ENCODE measurements at regions not wholly inside any gene's neighbourhood (a gene's known extent, or its start where the extent isn't known, plus 50 kb on each side); places are given as distances from the start of the nearest gene placed in this dataset.

GRCh38 chr4:165743422-165743821 lies 129.6 kb upstream of the TLL1 start:
- Histone ChIP-seq H3K4me1 (ENCODE audit: insufficient read depth, low read length, poor library complexity, severe bottlenecking) (no peaks in the 10 kb centered on the region), H3K9ac (ENCODE audit: low read depth, low read length, poor library complexity, severe bottlenecking) (no peak overlapping the region), H3K27me3 (ENCODE audit: insufficient read depth, low read length, poor library complexity, severe bottlenecking) (no peaks in the 10 kb centered on the region), H3F3A (ENCODE audit: low read depth) (no peaks in the 10 kb centered on the region), H4K20me1 (ENCODE audit: insufficient read depth, low read length, poor library complexity, severe bottlenecking) (no peaks in the 10 kb centered on the region), H3K9me2 (replicated peaks; ENCODE audit: low read depth, low read length) (no peaks in the 10 kb centered on the region), H3K4me2 (ENCODE audit: low read depth, low read length, poor library complexity, severe bottlenecking) (no peak overlapping the region), H2AFZ (ENCODE audit: low read length) (no peak overlapping the region), H3K9me3 (ENCODE audit: insufficient read depth, low read depth, low read length) (no peaks in the 10 kb centered on the region), H3K79me2 (ENCODE audit: insufficient read depth, low read length) (no peaks in the 10 kb centered on the region), H3K36me3 (ENCODE audit: insufficient read depth, low read length) (no peaks in the 10 kb centered on the region), H3K4me3 (ENCODE audit: low read length, poor library complexity, severe bottlenecking) (no peak overlapping the region)
- TF ChIP-seq EZH2phosphoT487 (IDR thresholded peaks at IDR 0.05; ENCODE audit: borderline replicate concordance): no peak
- TF ChIP-seq, protein P1, sequence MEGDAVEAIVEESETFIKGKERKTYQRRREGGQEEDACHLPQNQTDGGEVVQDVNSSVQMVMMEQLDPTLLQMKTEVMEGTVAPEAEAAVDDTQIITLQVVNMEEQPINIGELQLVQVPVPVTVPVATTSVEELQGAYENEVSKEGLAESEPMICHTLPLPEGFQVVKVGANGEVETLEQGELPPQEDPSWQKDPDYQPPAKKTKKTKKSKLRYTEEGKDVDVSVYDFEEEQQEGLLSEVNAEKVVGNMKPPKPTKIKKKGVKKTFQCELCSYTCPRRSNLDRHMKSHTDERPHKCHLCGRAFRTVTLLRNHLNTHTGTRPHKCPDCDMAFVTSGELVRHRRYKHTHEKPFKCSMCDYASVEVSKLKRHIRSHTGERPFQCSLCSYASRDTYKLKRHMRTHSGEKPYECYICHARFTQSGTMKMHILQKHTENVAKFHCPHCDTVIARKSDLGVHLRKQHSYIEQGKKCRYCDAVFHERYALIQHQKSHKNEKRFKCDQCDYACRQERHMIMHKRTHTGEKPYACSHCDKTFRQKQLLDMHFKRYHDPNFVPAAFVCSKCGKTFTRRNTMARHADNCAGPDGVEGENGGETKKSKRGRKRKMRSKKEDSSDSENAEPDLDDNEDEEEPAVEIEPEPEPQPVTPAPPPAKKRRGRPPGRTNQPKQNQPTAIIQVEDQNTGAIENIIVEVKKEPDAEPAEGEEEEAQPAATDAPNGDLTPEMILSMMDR (conservative IDR thresholded peaks at IDR 0.05; ENCODE audit: low read length): no peak

DNA sequence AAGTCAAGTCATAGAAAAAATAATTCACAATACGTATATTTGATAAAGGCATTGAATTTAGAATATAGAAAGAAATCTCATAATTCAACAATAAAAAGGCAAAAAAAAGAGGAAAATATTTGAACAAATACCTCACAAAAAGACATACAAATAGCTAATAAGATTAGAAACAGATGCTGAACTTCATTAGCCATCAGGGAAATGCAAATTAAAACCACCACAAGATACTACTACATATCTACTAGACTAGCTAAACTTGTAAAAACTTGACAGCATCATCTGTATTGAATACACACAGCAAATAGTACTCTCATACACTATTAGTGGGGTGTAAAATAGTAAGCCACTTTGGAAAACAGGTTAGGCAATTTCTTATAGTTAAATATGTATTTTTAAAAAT lies 128.7 kb upstream of the TLL1 start:
- Histone ChIP-seq H3K9me2 (replicated peaks; ENCODE audit: low read depth, low read length) (no peaks in the 10 kb centered on the region), H4K20me1 (ENCODE audit: insufficient read depth, low read length, poor library complexity, severe bottlenecking) (no peaks in the 10 kb centered on the region), H3K4me2 (ENCODE audit: low read depth, low read length, poor library complexity, severe bottlenecking) (no peak overlapping the region), H3K9ac (ENCODE audit: low read depth, low read length, poor library complexity, severe bottlenecking) (no peak overlapping the region), H3K4me3 (ENCODE audit: low read length, poor library complexity, severe bottlenecking) (no peak overlapping the region), H3K9me3 (ENCODE audit: insufficient read depth, low read depth, low read length) (no peaks in the 10 kb centered on the region), H3K27me3 (ENCODE audit: insufficient read depth, low read length, poor library complexity, severe bottlenecking) (no peaks in the 10 kb centered on the region), H3K36me3 (ENCODE audit: insufficient read depth, low read length) (no peaks in the 10 kb centered on the region), H3K4me1 (ENCODE audit: insufficient read depth, low read length, poor library complexity, severe bottlenecking) (no peaks in the 10 kb centered on the region), H3K79me2 (ENCODE audit: insufficient read depth, low read length) (no peaks in the 10 kb centered on the region), H2AFZ (ENCODE audit: low read length) (no peak overlapping the region), H3F3A (ENCODE audit: low read depth) (no peaks in the 10 kb centered on the region)
- no peak for TF ChIP-seq EZH2phosphoT487 (IDR thresholded peaks at IDR 0.05; ENCODE audit: borderline replicate concordance)
- TF ChIP-seq, protein P1 (conservative IDR thresholded peaks at IDR 0.05; ENCODE audit: low read length): no peak

DNA sequence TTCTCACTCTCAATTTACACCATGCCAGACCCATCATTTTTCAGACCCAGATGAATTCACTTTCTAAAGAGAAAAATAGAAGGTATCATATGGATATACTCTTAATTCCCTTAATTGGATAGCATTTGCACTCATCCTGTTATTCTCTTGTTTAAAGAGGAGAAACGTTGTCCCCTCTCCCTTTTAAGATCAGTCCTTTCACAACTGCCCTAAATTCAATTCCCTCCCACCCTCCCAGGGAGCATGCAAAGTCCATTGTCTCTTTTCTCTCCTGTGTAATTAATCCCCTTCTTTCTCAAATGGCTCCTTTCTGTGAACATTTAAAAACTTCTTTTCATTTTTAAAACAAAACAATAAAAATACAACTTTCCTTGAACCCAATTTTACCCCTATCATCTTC lies 124.7 kb upstream of the TLL1 start:
- Histone ChIP-seq H3K4me2 (ENCODE audit: low read depth, low read length, poor library complexity, severe bottlenecking) (no peak overlapping the region), H3K4me3 (ENCODE audit: low read length, poor library complexity, severe bottlenecking) (no peak overlapping the region), H3K79me2 (ENCODE audit: insufficient read depth, low read length) (no peaks in the 10 kb centered on the region), H3K36me3 (ENCODE audit: insufficient read depth, low read length) (no peaks in the 10 kb centered on the region), H3K9me3 (ENCODE audit: insufficient read depth, low read depth, low read length) (no peaks in the 10 kb centered on the region), H2AFZ (ENCODE audit: low read length) (no peak overlapping the region), H3F3A (ENCODE audit: low read depth) (no peaks in the 10 kb centered on the region), H4K20me1 (ENCODE audit: insufficient read depth, low read length, poor library complexity, severe bottlenecking) (no peaks in the 10 kb centered on the region), H3K9ac (ENCODE audit: low read depth, low read length, poor library complexity, severe bottlenecking) (no peak overlapping the region), H3K27me3 (ENCODE audit: insufficient read depth, low read length, poor library complexity, severe bottlenecking) (no peaks in the 10 kb centered on the region), H3K4me1 (ENCODE audit: insufficient read depth, low read length, poor library complexity, severe bottlenecking) (no peaks in the 10 kb centered on the region), H3K9me2 (replicated peaks; ENCODE audit: low read depth, low read length) (no peaks in the 10 kb centered on the region)
- TF ChIP-seq, protein P1 (conservative IDR thresholded peaks at IDR 0.05; ENCODE audit: low read length): no peak
- no peak for TF ChIP-seq EZH2phosphoT487 (IDR thresholded peaks at IDR 0.05; ENCODE audit: borderline replicate concordance)
